ENCODE measurements at regions not wholly inside any gene's neighbourhood (a gene's known extent, or its start where the extent isn't known, plus 50 kb on each side); places are given as distances from the start of the nearest gene placed in this dataset.
"Not testable (repeated sequence)": the region's sequence is repeated elsewhere in the genome, so short reads cannot be mapped to it uniquely, and the experiment has no call there.

DNA sequence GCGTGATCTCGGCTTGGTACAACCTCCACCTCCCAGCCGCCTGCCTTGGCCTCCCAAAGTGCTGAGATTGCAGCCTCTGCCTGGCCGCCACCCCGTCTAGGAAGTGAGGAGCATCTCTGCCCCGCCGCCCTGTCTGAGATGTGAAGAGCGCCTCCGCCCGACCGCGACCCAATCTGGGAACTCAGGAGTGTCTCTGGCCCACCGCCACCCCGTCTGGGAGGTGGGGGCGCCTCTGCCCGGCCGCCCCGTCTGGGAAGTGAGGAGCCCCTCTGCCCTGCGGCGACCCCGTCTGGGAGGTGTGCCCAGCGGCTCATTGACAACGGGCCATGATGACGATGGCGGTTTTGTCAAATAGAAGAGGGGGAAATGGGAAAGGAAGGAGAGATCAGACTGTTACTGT is 591.2 kb downstream of the KCTD12 start:
- H2BK12ac ChIP-seq (ENCODE audit: low read depth, low read length); H2AK5ac ChIP-seq (ENCODE audit: low read depth, low read length): not testable (repeated sequence)

More for the DNA sequence above, 591.2 kb downstream of the KCTD12 start:
- H3K4me1 ChIP-seq (replicated peaks in 1 of 4; ENCODE audit: control insufficient read depth in 3 of 4, insufficient read depth in 4 of 4, low read length in 3 of 4); H3K56ac ChIP-seq (replicated peaks; ENCODE audit: insufficient read length, low read depth, low read length); H4K8ac ChIP-seq (ENCODE audit: extremely low read depth, insufficient read depth, low read length); H2BK5ac ChIP-seq (ENCODE audit: low read depth, low read length); H4K91ac ChIP-seq (replicated peaks; ENCODE audit: insufficient read length, low read length); H3K27me3 ChIP-seq (replicated peaks in 1 of 4; ENCODE audit: control insufficient read depth in 3 of 4, extremely low read depth in 1 of 4, insufficient read depth in 3 of 4, low read length in 3 of 4); DNase-seq (ENCODE audit: low read depth in 1 of 2, low spot score in 2 of 2); H3K4ac ChIP-seq (replicated peaks; ENCODE audit: insufficient read length, low read depth, low read length); H2AFZ ChIP-seq (ENCODE audit: low read length); H3K27ac ChIP-seq (ENCODE audit: low read depth, low read length); CTCF ChIA-PET (ENCODE audit: partially characterized antibody); FAIRE-seq; H3K4me2 ChIP-seq (ENCODE audit: insufficient read depth in 1 of 2, low read depth in 2 of 2, low read length in 2 of 2); H3K79me1 ChIP-seq (ENCODE audit: low read depth, low read length); H3K14ac ChIP-seq (ENCODE audit: insufficient read length); H2BK120ac ChIP-seq (replicated peaks; ENCODE audit: low read depth, low read length); H3K79me2 ChIP-seq (ENCODE audit: control insufficient read depth in 1 of 2, insufficient read depth in 2 of 2, low read length in 2 of 2); H4K20me1 ChIP-seq (replicated peaks in 1 of 2; ENCODE audit: control insufficient read depth in 1 of 2, insufficient read depth in 2 of 2, low read length in 2 of 2); H4K5ac ChIP-seq (ENCODE audit: insufficient read length, low read depth, low read length); H3K4me3 ChIP-seq (ENCODE audit: extremely low read depth in 1 of 4, insufficient read depth in 2 of 4, low read depth in 3 of 4, low read length in 4 of 4); H3K23ac ChIP-seq (ENCODE audit: insufficient read length); H3K36me3 ChIP-seq (ENCODE audit: control insufficient read depth in 2 of 4, insufficient read depth in 4 of 4, low read length in 3 of 4); POLR2A ChIA-PET (ENCODE audit: partially characterized antibody); H3K9ac ChIP-seq (replicated peaks in 1 of 4; ENCODE audit: extremely low read depth in 1 of 4, low read depth in 3 of 4, low read length in 3 of 4); H3K9me3 ChIP-seq (ENCODE audit: insufficient read depth in 2 of 2, low read depth in 1 of 2, low read length in 1 of 2); H2BK15ac ChIP-seq (ENCODE audit: low read length); H3K18ac ChIP-seq (ENCODE audit: extremely low read depth, low read length); H3K23me2 ChIP-seq (ENCODE audit: low read depth, low read length); H2BK20ac ChIP-seq (ENCODE audit: low read length): not testable (repeated sequence)
- 91% methylated on average over 22 of the region's 25 CpGs; no CpG with 5 or more reads in 1 of the 2 experiments for WGBS, 2 experiments (ENCODE audit: extremely low coverage in 1 of 2, insufficient coverage in 1 of 2, insufficient read length in 1 of 2, insufficient replicate concordance in 2 of 2, low coverage in 1 of 2, low lambda C conversion rate in 2 of 2, missing lambda C conversion rate in 1 of 2)

Measured in H1 (cell line).